Effector memory CD8-positive, alpha-beta T cell (primary cell): ENCODE measurements at regions not wholly inside any gene's neighbourhood (a gene's known extent, or its start where the extent isn't known, plus 50 kb on each side); places are given as distances from the start of the nearest gene placed in this dataset.

Source experiments
- ATAC-seq: fragments of 150-1000 bp; cut with Tn5 transposase; replicated peaks from 2 replicates; pipeline ENCODE4 v1.10.0; 2021; ENCODE audit warnings: mild to moderate bottlenecking, moderate library complexity
- DNase-seq, 3 experiments: peaks; one replicate each; pipeline ENCODE4 v3.0.0; 2021
- H3K27ac Mint-ChIP-seq, 2 donors: one replicate each; pipeline ENCODE4 v1.8.0; 2022; ENCODE audit warnings: mild to moderate bottlenecking in 2 of 2, mixed read lengths in 2 of 2, moderate library complexity in 2 of 2
- H3K27me3 Mint-ChIP-seq, 2 donors: one replicate each; pipeline ENCODE4 v1.8.0; 2022; ENCODE audit warnings: mixed read lengths in 2 of 2
- H3K36me3 Mint-ChIP-seq: one replicate; pipeline ENCODE4 v1.8.0; 2022; ENCODE audit warnings: mild to moderate bottlenecking, moderate library complexity, mixed read lengths; ENCODE audit not compliant: insufficient read depth
- H3K4me1 Mint-ChIP-seq, 2 donors: one replicate each; pipeline ENCODE4 v1.8.0; 2022; ENCODE audit warnings: low read depth in 2 of 2, mixed read lengths in 2 of 2
- H3K4me3 Mint-ChIP-seq, 2 donors: one replicate each; pipeline ENCODE4 v1.8.0; 2022; ENCODE audit warnings: mild to moderate bottlenecking in 2 of 2, mixed read lengths in 2 of 2, moderate library complexity in 2 of 2
- H3K9me3 Mint-ChIP-seq, 2 donors: one replicate each; pipeline ENCODE4 v1.8.0; 2022; ENCODE audit warnings: mixed read lengths in 2 of 2

DNA sequence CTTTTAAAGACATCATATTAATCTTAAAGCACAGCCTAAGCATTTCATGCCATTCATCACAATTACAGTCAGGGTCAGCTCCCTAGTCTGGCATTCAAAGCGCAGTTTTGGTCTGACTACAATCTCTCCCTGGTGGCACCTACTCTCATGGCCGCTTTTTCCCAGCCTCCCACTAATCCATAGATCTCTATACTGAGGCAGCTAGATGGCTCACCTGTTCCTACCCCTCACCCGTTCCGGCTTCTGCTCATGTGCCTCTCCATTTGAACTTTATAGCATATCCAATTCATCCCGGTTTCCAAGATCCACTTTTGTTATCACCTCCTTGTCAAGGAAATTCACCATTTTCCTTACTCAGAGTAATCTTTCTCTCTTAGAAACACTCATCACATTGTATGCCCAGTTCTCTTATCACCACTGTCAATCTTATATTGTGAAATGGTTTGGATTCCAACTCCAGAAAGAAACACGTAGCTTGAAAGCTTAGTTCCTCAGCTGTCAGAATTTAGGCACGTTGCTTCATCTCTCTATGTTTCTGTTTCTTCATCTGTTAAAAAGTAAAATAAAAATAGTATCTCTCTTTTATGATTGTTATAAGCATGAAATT lies 220.0 kb upstream of the UBE2E2 start:
- Mint-ChIP-seq H3K4me3 (no peak overlapping the region), H3K27ac (no peak overlapping the region), H3K9me3 (peaks cover 4 to 7% of the 10 kb centered on the region in 2 donors), H3K4me1 (no peaks in the 10 kb centered on the region), H3K27me3 (no peaks in the 10 kb centered on the region), H3K36me3 (no peaks in the 10 kb centered on the region)
- DNase-seq (no peak), ATAC-seq (no peak)

DNA sequence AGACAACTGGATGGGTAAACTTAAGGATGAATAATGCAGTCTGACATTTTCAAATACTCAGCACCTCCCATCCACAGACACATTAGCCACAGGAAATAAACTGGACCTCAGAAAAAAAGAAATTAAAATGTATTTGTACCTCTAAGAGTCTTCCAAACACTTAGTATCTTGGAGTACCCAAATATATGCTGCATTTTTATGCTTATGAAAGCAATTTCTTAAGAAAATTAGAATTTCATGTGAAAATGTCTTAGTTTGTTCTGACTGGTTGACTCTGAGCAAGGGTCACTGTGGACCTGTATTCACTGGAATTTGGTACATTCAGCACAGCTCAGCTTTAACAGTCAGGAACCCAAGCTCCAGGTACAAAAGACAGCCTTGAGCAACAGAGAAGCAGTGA lies 216.2 kb upstream of the UBE2E2 start:
- H3K4me3 Mint-ChIP-seq, result no peak overlapping the region
- no peak for ATAC-seq
- H3K4me1 Mint-ChIP-seq, result no peaks in the 10 kb centered on the region
- H3K36me3 Mint-ChIP-seq, result no peaks in the 10 kb centered on the region
- no peaks in the 10 kb centered on the region for H3K27me3 Mint-ChIP-seq
- H3K9me3 Mint-ChIP-seq, result peaks cover 10 to 22% of the 10 kb centered on the region in 2 donors
- no peak for DNase-seq
- H3K27ac Mint-ChIP-seq, result no peak overlapping the region

DNA sequence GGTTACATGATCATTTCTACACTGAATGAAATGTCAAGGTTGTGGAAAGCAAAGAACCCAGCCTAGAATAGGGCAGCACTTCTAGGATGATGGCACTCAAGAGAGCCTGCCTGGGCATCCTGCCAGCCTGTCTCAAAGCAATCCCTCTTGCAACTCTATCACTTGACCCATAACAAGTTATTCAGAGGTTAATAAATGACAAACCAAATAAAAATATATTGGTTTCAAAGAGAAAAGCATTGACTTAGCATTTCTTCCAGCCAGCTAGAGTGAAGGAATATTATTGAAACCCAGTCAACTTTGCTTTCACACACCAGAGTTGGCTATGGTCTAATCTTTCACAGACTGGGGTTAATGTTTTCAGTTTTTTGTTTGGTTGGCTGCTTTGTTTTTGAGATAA lies 214.6 kb upstream of the UBE2E2 start:
- Mint-ChIP-seq H3K4me1 (no peaks in the 10 kb centered on the region), H3K9me3 (peaks cover 6 to 22% of the 10 kb centered on the region in 2 donors), H3K27ac (no peak overlapping the region), H3K36me3 (no peaks in the 10 kb centered on the region), H3K4me3 (no peak overlapping the region), H3K27me3 (no peaks in the 10 kb centered on the region)
- ATAC-seq (no peak), DNase-seq (no peak)

DNA sequence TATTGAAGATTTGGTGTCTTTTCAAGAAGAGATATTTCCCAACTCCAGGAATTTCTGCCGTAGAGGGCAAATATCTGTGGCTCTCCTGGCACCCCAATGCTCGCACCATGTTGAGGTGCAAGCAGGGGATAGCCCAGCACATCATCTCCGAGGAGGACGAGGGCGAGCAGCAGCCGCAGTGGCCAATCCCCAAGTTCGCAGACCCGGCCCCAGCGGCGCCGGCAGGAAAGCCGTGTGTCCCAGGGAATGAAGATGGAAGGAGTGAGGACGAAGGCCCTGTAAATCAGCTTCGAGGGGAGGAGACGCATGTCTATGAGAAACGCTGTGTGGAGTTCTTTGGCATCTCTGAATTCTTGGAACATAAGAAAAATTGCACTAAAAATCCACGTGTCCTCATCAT lies 213.4 kb upstream of the UBE2E2 start:
- H3K36me3 Mint-ChIP-seq, result no peaks in the 10 kb centered on the region
- no peak overlapping the region for H3K27ac Mint-ChIP-seq
- ATAC-seq (no peak), DNase-seq (no peak)
- no peak overlapping the region for H3K4me3 Mint-ChIP-seq
- H3K4me1 Mint-ChIP-seq, result no peaks in the 10 kb centered on the region
- H3K27me3 Mint-ChIP-seq, result no peaks in the 10 kb centered on the region
- peaks cover 6 to 15% of the 10 kb centered on the region in 2 donors for H3K9me3 Mint-ChIP-seq

DNA sequence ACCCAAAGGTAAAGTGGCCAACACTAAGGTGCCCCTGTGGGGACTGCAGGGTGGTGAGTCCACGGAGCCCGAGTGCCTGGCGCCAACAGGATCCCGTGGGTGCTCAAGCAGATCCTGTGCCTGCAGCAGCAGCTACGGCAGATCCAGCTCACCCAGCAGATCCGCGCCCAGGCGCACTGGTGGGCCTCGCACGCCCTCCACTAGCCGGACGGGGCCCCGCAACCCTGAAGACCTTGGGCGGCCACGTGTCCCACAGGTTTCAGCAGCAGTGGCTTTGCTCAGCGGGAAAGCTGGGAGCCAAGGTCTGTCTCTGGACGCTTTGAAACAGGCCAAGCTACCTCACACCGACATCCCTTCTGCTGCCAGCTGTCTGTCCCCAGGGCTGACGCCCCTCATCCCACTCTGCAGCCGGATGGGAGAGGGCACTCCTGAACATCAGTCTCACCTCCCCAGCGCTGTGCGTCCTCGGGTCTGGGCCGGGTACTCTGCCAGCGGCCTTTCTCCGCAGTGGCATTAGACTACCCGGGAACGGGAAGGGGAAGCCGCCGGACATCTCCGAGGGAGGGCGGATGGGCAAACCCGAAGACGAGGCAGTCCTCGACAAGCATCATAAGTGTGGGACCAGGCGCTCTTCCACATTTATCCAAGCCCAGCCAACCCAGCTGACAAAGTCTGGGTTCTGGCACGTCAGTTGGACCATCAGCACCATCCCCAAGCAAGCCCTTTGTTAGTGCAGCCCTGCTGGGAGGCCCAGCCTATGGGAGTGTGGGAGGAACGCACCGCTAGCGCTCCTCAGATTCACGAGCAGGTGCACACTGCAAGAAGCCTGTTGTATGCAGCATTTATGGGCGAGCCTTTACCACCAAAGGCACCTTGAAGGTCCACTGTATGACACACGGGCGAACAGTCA lies 212.6 kb upstream of the UBE2E2 start:
- no peaks in the 10 kb centered on the region for H3K4me1 Mint-ChIP-seq
- ATAC-seq (no peak), DNase-seq (no peak)
- no peaks in the 10 kb centered on the region for H3K27me3 Mint-ChIP-seq
- peaks cover 6 to 15% of the 10 kb centered on the region in 2 donors for H3K9me3 Mint-ChIP-seq
- no peaks in the 10 kb centered on the region for H3K36me3 Mint-ChIP-seq
- H3K27ac Mint-ChIP-seq, result no peak overlapping the region
- H3K4me3 Mint-ChIP-seq, result no peak overlapping the region

DNA sequence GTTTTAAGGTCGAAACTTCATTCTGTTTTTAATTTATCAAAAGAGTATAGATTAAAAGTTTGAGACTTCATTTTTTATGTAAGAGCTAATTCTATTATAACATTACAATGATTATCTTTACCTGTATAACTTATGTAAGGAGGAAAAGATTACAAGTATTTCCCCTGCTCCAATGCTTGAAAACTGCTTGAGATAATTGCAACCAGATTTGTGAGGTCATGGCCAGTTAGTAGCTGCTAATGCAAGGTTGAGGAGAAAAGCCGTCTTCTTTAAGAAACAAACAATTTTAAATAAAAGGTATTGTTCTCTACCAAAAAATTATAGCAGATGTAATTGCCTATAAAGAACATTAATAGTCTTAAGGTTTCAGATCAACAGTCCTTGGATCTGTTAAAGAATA lies 208.3 kb upstream of the UBE2E2 start:
- Mint-ChIP-seq H3K4me1 (no peaks in the 10 kb centered on the region), H3K4me3 (no peak overlapping the region), H3K9me3 (peaks cover 6 to 7% of the 10 kb centered on the region in 2 donors), H3K36me3 (no peaks in the 10 kb centered on the region), H3K27me3 (no peaks in the 10 kb centered on the region), H3K27ac (no peak overlapping the region)
- ATAC-seq (no peak), DNase-seq (no peak)

DNA sequence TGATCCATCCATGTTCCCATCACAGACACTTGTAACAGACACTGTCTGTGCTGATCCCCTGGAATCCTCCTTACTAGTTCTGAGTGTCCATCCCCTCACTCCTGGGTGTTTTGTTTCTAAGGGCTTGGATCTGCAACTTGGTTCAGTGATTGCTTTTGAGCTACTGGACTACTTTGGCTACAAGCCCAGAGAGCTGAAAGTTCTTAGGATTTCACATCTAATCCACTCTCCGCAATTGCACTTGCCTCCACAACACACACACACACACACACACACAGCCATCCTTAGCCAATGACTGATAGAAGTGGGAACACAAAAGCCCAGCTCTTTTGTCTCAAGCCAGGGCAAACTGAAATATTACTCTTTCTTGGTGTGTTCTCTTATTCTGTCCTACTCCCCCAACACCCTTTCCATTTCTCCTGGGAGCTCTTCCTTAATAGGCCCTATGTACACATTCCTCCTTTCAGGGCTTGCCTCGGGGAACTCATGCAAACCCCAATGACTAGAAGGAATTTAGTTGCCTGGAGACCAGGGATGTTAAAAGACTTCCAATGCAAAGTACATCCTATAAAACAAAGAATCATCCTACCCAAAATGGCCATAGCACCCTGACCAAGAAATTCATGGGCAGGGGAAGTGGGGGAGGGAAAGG lies 206.1 kb upstream of the UBE2E2 start:
- Mint-ChIP-seq H3K36me3 (no peaks in the 10 kb centered on the region), H3K27ac (no peak overlapping the region), H3K4me3 (no peak overlapping the region), H3K27me3 (no peaks in the 10 kb centered on the region), H3K9me3 (peaks cover 0 to 3% of the 10 kb centered on the region in 2 donors), H3K4me1 (no peaks in the 10 kb centered on the region)
- DNase-seq (no peak), ATAC-seq (no peak)

DNA sequence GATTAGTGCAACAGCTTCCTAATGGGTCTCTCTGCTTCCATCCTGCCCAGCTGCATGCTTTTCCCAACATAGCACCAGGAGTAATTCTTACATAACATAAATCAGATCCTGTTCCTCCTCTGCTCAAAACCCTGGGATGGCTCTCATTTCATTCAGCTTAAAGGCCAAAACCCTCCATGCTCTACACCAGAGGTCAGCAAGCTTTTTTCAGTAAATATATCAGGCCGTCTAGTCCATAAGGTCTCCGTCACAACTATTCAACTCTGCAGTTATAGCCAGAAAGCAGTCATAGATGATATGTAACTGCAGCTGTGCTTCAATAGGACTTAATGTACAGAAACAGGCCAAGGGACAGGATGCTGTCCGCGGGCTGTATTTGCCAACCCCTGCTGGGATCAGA lies 202.8 kb upstream of the UBE2E2 start:
- Mint-ChIP-seq H3K27ac (no peak overlapping the region), H3K4me3 (no peak overlapping the region), H3K4me1 (no peaks in the 10 kb centered on the region), H3K27me3 (no peaks in the 10 kb centered on the region), H3K9me3 (peaks cover 0 to 3% of the 10 kb centered on the region in 2 donors), H3K36me3 (no peaks in the 10 kb centered on the region)
- DNase-seq, result no peak
- ATAC-seq, result no peak

DNA sequence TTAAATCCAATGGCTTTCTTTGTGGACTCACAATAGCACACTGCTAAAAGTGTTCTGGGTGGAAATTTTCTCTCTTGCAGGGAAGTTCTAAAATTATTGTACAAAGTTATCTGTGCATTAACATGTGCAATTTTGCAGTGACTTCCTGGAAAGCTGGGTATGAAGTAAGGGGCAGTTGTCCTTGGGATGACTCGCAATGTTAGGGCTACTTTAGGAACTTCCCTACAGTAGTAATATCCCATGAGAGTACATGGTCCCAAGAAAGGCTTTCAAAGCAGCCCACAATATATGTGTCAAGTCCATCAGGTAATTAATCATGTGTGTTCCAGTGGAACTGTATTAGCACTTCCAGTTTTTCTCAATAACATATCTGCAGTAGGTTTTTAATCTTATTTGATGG lies 201.0 kb upstream of the UBE2E2 start:
- Mint-ChIP-seq H3K4me1 (no peaks in the 10 kb centered on the region), H3K4me3 (no peak overlapping the region), H3K9me3 (peaks cover 0 to 3% of the 10 kb centered on the region in 2 donors), H3K27ac (no peak overlapping the region), H3K36me3 (no peaks in the 10 kb centered on the region), H3K27me3 (no peaks in the 10 kb centered on the region)
- no peak for ATAC-seq
- DNase-seq, result no peak

DNA sequence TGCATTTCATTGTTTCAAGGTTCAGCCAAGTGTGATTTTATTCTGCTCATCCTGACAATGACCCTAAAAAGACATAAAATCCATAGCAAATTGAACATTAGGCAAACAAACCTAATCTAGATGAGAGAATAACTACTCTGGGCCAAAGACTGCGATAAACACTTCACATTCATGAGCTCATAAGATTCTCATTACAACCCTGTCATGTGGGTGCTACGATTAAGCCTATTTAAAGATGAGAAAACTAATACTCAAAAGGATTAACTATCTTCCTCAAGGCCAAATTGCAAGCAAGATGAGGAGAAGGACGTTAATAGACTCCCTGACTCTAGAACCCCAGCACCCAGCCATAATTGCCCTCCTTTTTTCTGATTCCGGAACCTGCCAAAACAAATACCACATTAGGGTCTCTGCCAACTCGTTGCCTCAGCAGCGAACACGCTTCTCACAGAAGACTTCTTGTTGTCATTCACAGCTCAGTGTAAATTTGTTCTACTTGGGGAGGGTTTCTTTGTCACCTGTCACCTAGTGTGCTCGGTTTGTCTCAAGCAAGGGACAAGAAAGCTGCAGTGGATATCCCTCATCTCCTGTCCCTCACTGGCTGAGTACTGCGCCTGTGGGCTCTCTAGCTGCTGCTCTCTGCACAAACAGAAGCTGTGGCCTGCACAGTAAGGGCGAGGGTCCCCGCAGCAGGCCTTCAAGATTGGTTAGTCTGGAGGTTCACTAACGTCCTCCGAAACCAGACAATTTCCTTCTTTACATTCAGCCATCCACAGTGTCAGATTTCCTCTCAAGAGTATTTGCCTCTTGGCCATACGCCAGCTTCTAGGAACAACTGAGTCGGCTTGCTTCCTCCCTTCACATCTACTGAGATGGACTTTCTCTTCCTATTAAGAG lies 200.0 kb upstream of the UBE2E2 start:
- no peak overlapping the region for H3K27ac Mint-ChIP-seq
- no peak overlapping the region for H3K4me3 Mint-ChIP-seq
- H3K9me3 Mint-ChIP-seq, result peaks cover 0 to 3% of the 10 kb centered on the region in 2 donors
- H3K4me1 Mint-ChIP-seq, result no peaks in the 10 kb centered on the region
- no peaks in the 10 kb centered on the region for H3K27me3 Mint-ChIP-seq
- no peaks in the 10 kb centered on the region for H3K36me3 Mint-ChIP-seq
- ATAC-seq, result no peak
- no peak for DNase-seq

DNA sequence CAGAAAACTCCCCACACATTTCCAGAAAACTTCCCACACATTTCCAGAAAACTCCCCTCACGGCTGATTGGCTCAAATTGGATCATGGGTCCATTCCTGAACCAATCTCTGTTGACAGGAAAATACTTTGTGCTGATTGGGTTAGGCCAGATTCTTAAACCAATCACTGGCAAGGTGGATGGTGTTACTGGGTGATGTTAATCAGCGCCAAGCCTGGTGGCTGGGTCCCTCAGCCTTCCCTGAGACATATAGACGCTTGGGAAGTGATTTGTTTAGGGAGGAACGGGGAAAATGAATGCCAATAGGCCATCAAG lies 199.4 kb upstream of the UBE2E2 start:
- Mint-ChIP-seq H3K27ac (no peak overlapping the region), H3K9me3 (peaks cover 0 to 1% of the 10 kb centered on the region in 2 donors), H3K4me3 (no peak overlapping the region), H3K27me3 (no peaks in the 10 kb centered on the region), H3K4me1 (no peaks in the 10 kb centered on the region), H3K36me3 (no peaks in the 10 kb centered on the region)
- ATAC-seq, result no peak
- DNase-seq, result no peak

DNA sequence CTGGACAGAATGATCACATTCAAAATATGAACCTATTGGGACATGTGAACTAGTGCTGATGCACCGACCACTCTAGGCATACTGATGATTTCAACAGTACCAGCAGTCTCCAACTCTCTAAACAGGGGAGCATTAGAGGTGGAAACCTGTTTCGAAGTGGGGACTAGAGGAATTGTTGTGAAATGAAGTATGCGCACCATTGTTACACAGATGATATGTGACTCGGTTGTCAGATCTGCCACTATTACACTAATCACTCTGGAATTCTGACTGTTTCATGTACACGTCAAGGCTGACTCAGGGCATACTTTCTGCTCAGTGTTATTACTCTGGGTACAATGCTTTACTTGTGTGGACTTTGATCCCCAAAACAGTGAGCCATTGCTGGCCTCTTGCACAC lies 198.2 kb upstream of the UBE2E2 start:
- ATAC-seq (no peak), DNase-seq (no peak)
- H3K27me3 Mint-ChIP-seq, result no peaks in the 10 kb centered on the region
- no peaks in the 10 kb centered on the region for H3K9me3 Mint-ChIP-seq
- H3K27ac Mint-ChIP-seq, result no peak overlapping the region
- H3K36me3 Mint-ChIP-seq, result no peaks in the 10 kb centered on the region
- H3K4me1 Mint-ChIP-seq, result no peaks in the 10 kb centered on the region
- H3K4me3 Mint-ChIP-seq, result no peak overlapping the region

DNA sequence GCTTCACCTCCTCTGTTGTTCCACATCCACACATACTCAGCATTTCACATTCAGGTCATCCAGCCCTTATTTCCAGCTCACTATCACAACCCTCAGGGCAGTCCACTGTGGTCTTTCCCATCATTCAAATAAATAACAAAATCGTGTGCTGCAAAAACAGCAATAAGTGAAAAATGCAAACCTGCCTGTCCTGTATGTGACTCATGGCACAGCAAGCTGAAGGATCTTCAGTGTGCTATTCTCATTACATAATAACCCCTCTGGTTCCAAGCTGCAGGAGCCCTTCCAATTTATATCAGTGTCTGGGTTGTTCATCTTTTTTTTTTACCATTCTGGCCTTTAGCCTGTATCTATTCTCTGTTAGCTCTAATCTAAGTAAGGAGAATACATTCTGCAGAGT lies 185.3 kb upstream of the UBE2E2 start:
- ATAC-seq (no peak), DNase-seq (no peak)
- Mint-ChIP-seq H3K27ac (no peak overlapping the region), H3K4me1 (no peaks in the 10 kb centered on the region), H3K4me3 (no peak overlapping the region), H3K27me3 (no peaks in the 10 kb centered on the region), H3K9me3 (peaks cover 1 to 21% of the 10 kb centered on the region in 2 donors), H3K36me3 (no peaks in the 10 kb centered on the region)
